H9 (cell line): ENCODE measurements at regions not wholly inside any gene's neighbourhood (a gene's known extent, or its start where the extent isn't known, plus 50 kb on each side); places are given as distances from the start of the nearest gene placed in this dataset.

Experiments
- DNase-seq: peaks from one replicate; pipeline ENCODE4 v3.0.0-alpha.2; 2017
- H2AFZ ChIP-seq: one replicate; pipeline ENCODE4 v1.6.1; 2013; ENCODE audit warnings: mild to moderate bottlenecking, low read length, control low read depth, moderate library complexity
- H2AK5ac ChIP-seq: 2 replicates; pipeline ENCODE4 v1.6.1; 2013; ENCODE audit warnings: low read length, control low read depth, mixed read lengths; ENCODE audit not compliant: insufficient read length
- H2BK120ac ChIP-seq: one replicate; pipeline ENCODE4 v1.6.1; 2013; ENCODE audit warnings: low read depth, mild to moderate bottlenecking, low read length, control low read depth, inconsistent platforms; ENCODE audit not compliant: poor library complexity, severe bottlenecking
- H2BK12ac ChIP-seq: 2 replicates; pipeline ENCODE4 v1.6.1; 2013; ENCODE audit warnings: low read length, control low read depth, mixed read lengths, low read depth; ENCODE audit not compliant: insufficient read length
- H2BK15ac ChIP-seq: 2 replicates; pipeline ENCODE4 v1.6.1; 2013; ENCODE audit warnings: low read depth, low read length, control low read depth
- H2BK20ac ChIP-seq: one replicate; pipeline ENCODE4 v1.6.1; 2013; ENCODE audit warnings: low read depth, mild to moderate bottlenecking, low read length, control low read depth, inconsistent platforms; ENCODE audit not compliant: poor library complexity, severe bottlenecking
- H2BK5ac ChIP-seq: 2 replicates; pipeline ENCODE4 v1.6.1; 2013; ENCODE audit warnings: low read length, control low read depth, mixed read lengths; ENCODE audit not compliant: insufficient read length
- H3K14ac ChIP-seq: 2 replicates; pipeline ENCODE4 v1.6.1; 2013; ENCODE audit warnings: low read length, control low read depth; ENCODE audit not compliant: insufficient read depth
- H3K18ac ChIP-seq: 2 replicates; pipeline ENCODE4 v1.6.1; 2013; ENCODE audit warnings: low read depth, mild to moderate bottlenecking, mixed read lengths, low read length, control low read depth; ENCODE audit not compliant: insufficient read length
- H3K23ac ChIP-seq: 2 replicates; pipeline ENCODE4 v1.6.1; 2013; ENCODE audit warnings: low read length, control low read depth, mixed read lengths, low read depth; ENCODE audit not compliant: insufficient read length
- H3K23me2 ChIP-seq: 2 replicates; pipeline ENCODE4 v1.6.1; 2013; ENCODE audit warnings: low read depth, mild to moderate bottlenecking, mixed read lengths, low read length, control low read depth; ENCODE audit not compliant: insufficient read length, poor library complexity, severe bottlenecking
- H3K27ac ChIP-seq: 2 replicates; pipeline ENCODE4 v1.5.1; 2013; ENCODE audit warnings: low read length, control low read depth, mixed read lengths, low read depth; ENCODE audit not compliant: insufficient read length
- H3K27me3 ChIP-seq: 2 replicates; pipeline ENCODE4 v1.6.1; 2013; ENCODE audit warnings: low read length, control low read depth, inconsistent platforms; ENCODE audit not compliant: insufficient read depth
- H3K4ac ChIP-seq: 2 replicates; pipeline ENCODE4 v1.6.1; 2013; ENCODE audit warnings: low read depth, mild to moderate bottlenecking, control low read depth, inconsistent platforms, low read length, moderate library complexity
- H3K4me1 ChIP-seq: 2 replicates; pipeline ENCODE4 v1.6.1; 2013; ENCODE audit warnings: low read length, control low read depth, inconsistent platforms; ENCODE audit not compliant: insufficient read depth
- H3K4me2 ChIP-seq: 2 replicates; pipeline ENCODE4 v1.6.1; 2013; ENCODE audit warnings: low read length, control low read depth, mixed read lengths; ENCODE audit not compliant: insufficient read length, insufficient read depth
- H3K56ac ChIP-seq: 2 replicates; pipeline ENCODE4 v1.6.1; 2013; ENCODE audit warnings: low read depth, mild to moderate bottlenecking, mixed read lengths, low read length, control low read depth; ENCODE audit not compliant: insufficient read length
- H3K79me1 ChIP-seq: 2 replicates; pipeline ENCODE4 v1.6.1; 2013; ENCODE audit warnings: low read depth, mild to moderate bottlenecking, moderate library complexity, low read length, control low read depth, inconsistent platforms; ENCODE audit not compliant: insufficient read depth, poor library complexity, severe bottlenecking
- H3K79me2 ChIP-seq: 2 replicates; pipeline ENCODE4 v1.6.1; 2013; ENCODE audit warnings: low read length, control low read depth, inconsistent platforms; ENCODE audit not compliant: insufficient read depth
- H3K9ac ChIP-seq: 2 replicates; pipeline ENCODE4 v1.6.1; 2013; ENCODE audit warnings: low read length, control low read depth, mixed read lengths; ENCODE audit not compliant: insufficient read length; ENCODE audit errors: extremely low read depth
- H3K9me3 ChIP-seq: one replicate; pipeline ENCODE4 v1.6.1; 2013; ENCODE audit warnings: low read depth, low read length, inconsistent platforms; ENCODE audit not compliant: control insufficient read depth
- H3T11ph ChIP-seq: one replicate; pipeline ENCODE4 v1.6.1; 2013; ENCODE audit warnings: mild to moderate bottlenecking, low read length, control low read depth, inconsistent platforms
- H4K20me1 ChIP-seq: one replicate; pipeline ENCODE4 v1.6.1; 2013; ENCODE audit not compliant: control insufficient read depth, insufficient read length, insufficient read depth
- H4K5ac ChIP-seq: 2 replicates; pipeline ENCODE4 v1.6.1; 2013; ENCODE audit warnings: low read depth, mild to moderate bottlenecking, mixed read lengths, low read length, control low read depth; ENCODE audit not compliant: insufficient read length
- H4K8ac ChIP-seq: replicated peaks from 2 replicates; pipeline ENCODE4 v1.6.1; 2013; ENCODE audit warnings: low read length, control low read depth, mixed read lengths, low read depth; ENCODE audit not compliant: insufficient read length
- H4K91ac ChIP-seq: 2 replicates; pipeline ENCODE4 v1.6.1; 2013; ENCODE audit warnings: low read depth, mild to moderate bottlenecking, moderate library complexity, mixed read lengths, low read length, control low read depth; ENCODE audit not compliant: insufficient read length
- H3K27ac Mint-ChIP-seq, 3 experiments: 2 replicates in 2 of 3; 3 replicates in 1 of 3; pipeline ENCODE4 v1.8.0; 2020 to 2021; ENCODE audit warnings: mixed read lengths in 3 of 3, mild to moderate bottlenecking in 1 of 3, moderate library complexity in 1 of 3
- H3K27me3 Mint-ChIP-seq: 2 replicates; pipeline ENCODE4 v1.8.0; 2021; ENCODE audit warnings: low read depth, mild to moderate bottlenecking, moderate library complexity, mixed read lengths
- H3K36me3 Mint-ChIP-seq, 3 experiments: 2 replicates in 2 of 3; 3 replicates in 1 of 3; pipeline ENCODE4 v1.8.0; 2020 to 2021; ENCODE audit warnings: low read depth in 3 of 3, mixed read lengths in 3 of 3; ENCODE audit not compliant: insufficient read depth in 1 of 3
- H3K4me1 Mint-ChIP-seq, 2 experiments: 2 replicates each; pipeline ENCODE4 v1.8.0; 2020; ENCODE audit warnings: mixed read lengths in 2 of 2
- H3K4me3 Mint-ChIP-seq, 2 experiments: 2 replicates in 1 of 2; 3 replicates in 1 of 2; pipeline ENCODE4 v1.8.0; 2020 to 2021; ENCODE audit warnings: mild to moderate bottlenecking in 2 of 2, mixed read lengths in 2 of 2, moderate library complexity in 1 of 2
- H3K9me3 Mint-ChIP-seq, 2 experiments: 2 replicates in 1 of 2; 3 replicates in 1 of 2; pipeline ENCODE4 v1.8.0; 2020; ENCODE audit warnings: mild to moderate bottlenecking in 2 of 2, mixed read lengths in 2 of 2, moderate library complexity in 1 of 2
- WGBS: extraction: QIAGEN DNeasy Blood & Tissue Kit; methylation state at CpG from one replicate; pipeline ENCODE4 v1.1.7; 2013; ENCODE audit warnings: missing lambda C conversion rate, low lambda C conversion rate, mixed read lengths; ENCODE audit not compliant: insufficient read length; ENCODE audit errors: extremely low coverage; 5-methylcytosine and 5-hydroxymethylcytosine counted together
- TF ChIP-seq, protein P1 (sequence below): fragments of 200-600 bp; sonication (generic); conservative IDR thresholded peaks from 3 replicates; pipeline ENCODE4 v1.8.0; 2021; ENCODE audit warnings: antibody characterized with exemption, mild to moderate bottlenecking

DNA sequence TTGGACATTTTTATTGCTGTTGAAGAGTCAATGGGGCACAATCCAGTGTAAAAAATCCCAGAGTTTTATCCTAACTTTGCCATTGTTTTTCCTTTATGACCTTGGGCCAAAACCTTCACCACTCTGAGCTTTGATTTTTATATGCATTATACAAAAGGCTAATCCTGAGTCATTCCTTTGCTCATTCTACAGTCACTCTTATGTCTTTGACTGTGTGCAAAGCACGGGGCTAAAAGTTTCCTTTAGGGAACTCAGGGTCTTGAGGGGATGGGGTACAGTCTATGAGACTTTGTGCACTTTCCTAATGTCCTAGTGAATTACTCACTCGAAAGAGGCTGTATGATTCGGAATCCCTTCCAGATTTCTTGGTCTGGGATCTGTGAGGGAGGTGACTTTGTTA is 543.2 kb upstream of the CAMK1G start:
- H3K27ac Mint-ChIP-seq: no peak overlapping the region
- no peak overlapping the region for H3K4me2 ChIP-seq

More for the DNA sequence above, 543.2 kb upstream of the CAMK1G start:
- H3K9ac ChIP-seq: no peak overlapping the region
- Mint-ChIP-seq H3K27me3 (peaks cover 4% of the 10 kb centered on the region; the same call in 1 of the 2 replicates), H3K4me3 (no peak overlapping the region), H3K9me3 (no peaks in the 10 kb centered on the region), H3K4me1 (peaks cover 0 to 6% of the 10 kb centered on the region in 2 experiments; a peak in 2 of 4 replicates), H3K36me3 (no peaks in the 10 kb centered on the region)
- no peak overlapping the region for H2AFZ ChIP-seq
- H3K14ac ChIP-seq: no peak overlapping the region
- H2BK15ac ChIP-seq: no peak overlapping the region
- no peak overlapping the region for H3K23ac ChIP-seq
- no peak overlapping the region for H4K8ac ChIP-seq
- H3K56ac ChIP-seq: no peak overlapping the region
- no peak overlapping the region for H4K5ac ChIP-seq
- no peak overlapping the region for H2BK5ac ChIP-seq
- no peaks in the 10 kb centered on the region for H3K79me2 ChIP-seq
- no CpG with 5 or more reads among the region's 3 CpGs for WGBS
- H3T11ph ChIP-seq: no peak overlapping the region
- no peak for DNase-seq
- no peaks in the 10 kb centered on the region for H3K79me1 ChIP-seq
- H3K4me1 ChIP-seq: no peaks in the 10 kb centered on the region
- H4K20me1 ChIP-seq: no peaks in the 10 kb centered on the region
- no peaks in the 10 kb centered on the region for H3K23me2 ChIP-seq
- no peak overlapping the region for H2AK5ac ChIP-seq
- no peak overlapping the region for H3K27ac ChIP-seq
- no peaks in the 10 kb centered on the region for H3K9me3 ChIP-seq
- H2BK12ac ChIP-seq: no peak overlapping the region
- no peak overlapping the region for H3K18ac ChIP-seq
- H4K91ac ChIP-seq: no peak overlapping the region
- no peak overlapping the region for H2BK120ac ChIP-seq
- TF ChIP-seq, protein P1, sequence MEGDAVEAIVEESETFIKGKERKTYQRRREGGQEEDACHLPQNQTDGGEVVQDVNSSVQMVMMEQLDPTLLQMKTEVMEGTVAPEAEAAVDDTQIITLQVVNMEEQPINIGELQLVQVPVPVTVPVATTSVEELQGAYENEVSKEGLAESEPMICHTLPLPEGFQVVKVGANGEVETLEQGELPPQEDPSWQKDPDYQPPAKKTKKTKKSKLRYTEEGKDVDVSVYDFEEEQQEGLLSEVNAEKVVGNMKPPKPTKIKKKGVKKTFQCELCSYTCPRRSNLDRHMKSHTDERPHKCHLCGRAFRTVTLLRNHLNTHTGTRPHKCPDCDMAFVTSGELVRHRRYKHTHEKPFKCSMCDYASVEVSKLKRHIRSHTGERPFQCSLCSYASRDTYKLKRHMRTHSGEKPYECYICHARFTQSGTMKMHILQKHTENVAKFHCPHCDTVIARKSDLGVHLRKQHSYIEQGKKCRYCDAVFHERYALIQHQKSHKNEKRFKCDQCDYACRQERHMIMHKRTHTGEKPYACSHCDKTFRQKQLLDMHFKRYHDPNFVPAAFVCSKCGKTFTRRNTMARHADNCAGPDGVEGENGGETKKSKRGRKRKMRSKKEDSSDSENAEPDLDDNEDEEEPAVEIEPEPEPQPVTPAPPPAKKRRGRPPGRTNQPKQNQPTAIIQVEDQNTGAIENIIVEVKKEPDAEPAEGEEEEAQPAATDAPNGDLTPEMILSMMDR: no peak
- no peak overlapping the region for H2BK20ac ChIP-seq
- H3K27me3 ChIP-seq: no peaks in the 10 kb centered on the region
- no peak overlapping the region for H3K4ac ChIP-seq
